ENCODE measurements at regions not wholly inside any gene's neighbourhood (a gene's known extent, or its start where the extent isn't known, plus 50 kb on each side); places are given as distances from the start of the nearest gene placed in this dataset.

GRCh38 chr9:106445107-106445506 lies 417.9 kb upstream of the ZNF462 start:
- Histone ChIP-seq H3K4me2 (ENCODE audit: insufficient read depth, low read length) (no peak overlapping the region), H3K27ac (ENCODE audit: insufficient read depth, low read depth, low read length) (no peak overlapping the region), H3K9ac (replicated peaks; ENCODE audit: extremely low read depth, insufficient read depth, low read length) (no peak overlapping the region), H3K9me1 (replicated peaks; ENCODE audit: control insufficient read depth, extremely low read depth, insufficient read depth, low read length) (no peaks in the 10 kb centered on the region), H3K27me3 (ENCODE audit: control insufficient read depth in 2 of 2, insufficient read depth in 2 of 2, low read length in 2 of 2) (no peaks in the 10 kb centered on the region), H3K36me3 (ENCODE audit: control insufficient read depth in 2 of 2, extremely low read depth in 1 of 2, insufficient read depth in 2 of 2, low read length in 2 of 2) (no peaks in the 10 kb centered on the region), H3K79me2 (ENCODE audit: control insufficient read depth, insufficient read depth, low read length) (no peaks in the 10 kb centered on the region), H4K20me1 (replicated peaks; ENCODE audit: control insufficient read depth, extremely low read depth, insufficient read depth, low read length) (no peaks in the 10 kb centered on the region), H2AFZ (ENCODE audit: low read depth, low read length) (no peak overlapping the region), H3K9me3 (replicated peaks; ENCODE audit: control insufficient read depth, insufficient read depth, low read length) (no peaks in the 10 kb centered on the region), H3K4me3 (replicated peaks in 1 of 3; ENCODE audit: insufficient read depth in 1 of 3, low read depth in 1 of 3, low read length in 3 of 3) (no peak overlapping the region), H3K4me1 (ENCODE audit: control insufficient read depth, extremely low read depth, insufficient read depth, low read length) (no peaks in the 10 kb centered on the region)
- intact Hi-C loops (cut with micrococcal nuclease) (no loop called here), dilution Hi-C loops (cut with MboI; ENCODE audit: extremely low pct_ligation_motif_present, low sequenced_read_pairs) (no loop called here)
- no peak for DNase-seq (ENCODE audit: low read depth, low spot score)
- ChIA-PET CTCF (no interaction called here), POLR2A (no interaction called here)
- BruUV-seq (replicated peaks), result no TSS peak
- FAIRE-seq, result no peak
- TF ChIP-seq EZH2 (IDR thresholded peaks at IDR 0.05; ENCODE audit: borderline replicate concordance, low read depth, low read length, severe bottlenecking) (no peak), MYC (IDR thresholded peaks at IDR 0.05; ENCODE audit: low read depth, low read length) (no peak), GATA2 (IDR thresholded peaks at IDR 0.05; ENCODE audit: insufficient read depth, insufficient read length, low read depth, low read length) (no peak), POLR2A (IDR thresholded peaks at IDR 0.05; ENCODE audit: low read depth, low read length) (no peak), JUN (IDR thresholded peaks at IDR 0.05; ENCODE audit: borderline replicate concordance, insufficient read depth, insufficient read length, low read depth) (no peak), FOS (IDR thresholded peaks at IDR 0.05; ENCODE audit: borderline replicate concordance, insufficient read depth, low read length) (no peak), POLR2AphosphoS5 (IDR thresholded peaks at IDR 0.05; ENCODE audit: insufficient read depth, low read depth, low read length) (no peak)
- TF ChIP-seq, protein P1, sequence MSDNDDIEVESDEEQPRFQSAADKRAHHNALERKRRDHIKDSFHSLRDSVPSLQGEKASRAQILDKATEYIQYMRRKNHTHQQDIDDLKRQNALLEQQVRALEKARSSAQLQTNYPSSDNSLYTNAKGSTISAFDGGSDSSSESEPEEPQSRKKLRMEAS (IDR thresholded peaks at IDR 0.05; ENCODE audit: insufficient read depth, insufficient read length), result no peak
- TF ChIP-seq, protein P2, sequence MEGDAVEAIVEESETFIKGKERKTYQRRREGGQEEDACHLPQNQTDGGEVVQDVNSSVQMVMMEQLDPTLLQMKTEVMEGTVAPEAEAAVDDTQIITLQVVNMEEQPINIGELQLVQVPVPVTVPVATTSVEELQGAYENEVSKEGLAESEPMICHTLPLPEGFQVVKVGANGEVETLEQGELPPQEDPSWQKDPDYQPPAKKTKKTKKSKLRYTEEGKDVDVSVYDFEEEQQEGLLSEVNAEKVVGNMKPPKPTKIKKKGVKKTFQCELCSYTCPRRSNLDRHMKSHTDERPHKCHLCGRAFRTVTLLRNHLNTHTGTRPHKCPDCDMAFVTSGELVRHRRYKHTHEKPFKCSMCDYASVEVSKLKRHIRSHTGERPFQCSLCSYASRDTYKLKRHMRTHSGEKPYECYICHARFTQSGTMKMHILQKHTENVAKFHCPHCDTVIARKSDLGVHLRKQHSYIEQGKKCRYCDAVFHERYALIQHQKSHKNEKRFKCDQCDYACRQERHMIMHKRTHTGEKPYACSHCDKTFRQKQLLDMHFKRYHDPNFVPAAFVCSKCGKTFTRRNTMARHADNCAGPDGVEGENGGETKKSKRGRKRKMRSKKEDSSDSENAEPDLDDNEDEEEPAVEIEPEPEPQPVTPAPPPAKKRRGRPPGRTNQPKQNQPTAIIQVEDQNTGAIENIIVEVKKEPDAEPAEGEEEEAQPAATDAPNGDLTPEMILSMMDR (IDR thresholded peaks at IDR 0.05; ENCODE audit: extremely low read depth in 1 of 2, insufficient read depth in 1 of 2, low read depth in 1 of 2, low read length in 2 of 2), result no peak
